ENCODE measurements at regions not wholly inside any gene's neighbourhood (a gene's known extent, or its start where the extent isn't known, plus 50 kb on each side); places are given as distances from the start of the nearest gene placed in this dataset.

- in situ Hi-C loops (cut with HindIII; ENCODE audit: low sequenced_read_pairs): no loop called here
- no peak overlapping the region for H3K4me3 ChIP-seq (ENCODE audit: low read depth, low read length)
- no peak for DNase-seq (ENCODE audit: low read depth)
- no peak for TF ChIP-seq CTCF (IDR thresholded peaks at IDR 0.05; ENCODE audit: low read depth, low read length, missing control alignments)
Observed at GRCh38 chr15:29560896-29561295, 261.4 kb downstream of the TJP1 start.

DNA sequence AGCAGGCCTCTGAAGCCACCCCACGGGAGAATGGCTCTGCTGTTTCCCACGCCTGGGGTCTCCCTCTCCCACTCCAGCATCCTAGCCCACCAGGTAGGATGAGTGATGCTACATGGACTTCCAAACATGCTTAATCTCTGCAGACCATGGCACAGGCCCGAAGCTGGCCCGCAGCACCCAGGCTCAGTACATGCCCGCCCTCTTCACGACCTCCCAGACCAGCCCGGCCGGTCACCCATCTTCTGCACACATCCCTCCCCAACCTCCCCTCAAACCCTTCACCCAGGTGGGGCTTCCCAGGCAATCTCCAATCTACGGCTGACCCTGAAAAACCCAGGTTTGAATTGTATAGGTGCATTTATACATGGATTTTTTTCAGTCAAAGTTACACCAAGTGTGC lies 264.0 kb downstream of the TJP1 start:
- no peak for TF ChIP-seq CTCF (IDR thresholded peaks at IDR 0.05; ENCODE audit: low read depth, low read length, missing control alignments)
- no peak overlapping the region for H3K4me3 ChIP-seq (ENCODE audit: low read depth, low read length)
- in situ Hi-C loops (cut with HindIII; ENCODE audit: low sequenced_read_pairs): no loop called here
- no peak for DNase-seq (ENCODE audit: low read depth)

DNA sequence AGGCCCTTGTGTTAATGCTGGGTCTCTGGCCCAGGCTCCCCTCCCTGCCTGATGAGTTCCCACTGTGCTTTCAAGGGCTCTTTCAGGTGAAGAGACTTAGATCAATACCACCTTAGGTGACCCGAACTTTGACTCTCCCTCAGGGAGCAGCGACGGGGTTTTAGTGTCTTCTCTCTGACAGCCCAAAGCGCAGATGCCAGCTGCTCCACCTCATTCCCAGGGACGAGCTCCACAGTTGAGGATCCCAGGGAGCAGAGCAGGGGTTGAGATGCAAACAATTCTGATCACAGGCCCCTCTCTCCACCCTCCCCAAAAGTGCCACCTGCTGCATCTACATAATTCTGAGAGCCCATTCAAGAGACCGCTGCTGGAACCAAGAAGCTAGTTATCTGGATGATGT lies 265.1 kb downstream of the TJP1 start:
- H3K4me3 ChIP-seq (ENCODE audit: low read depth, low read length): no peak overlapping the region
- in situ Hi-C loops (cut with HindIII; ENCODE audit: low sequenced_read_pairs): no loop called here
- TF ChIP-seq CTCF (IDR thresholded peaks at IDR 0.05; ENCODE audit: low read depth, low read length, missing control alignments): no peak
- DNase-seq (ENCODE audit: low read depth): no peak

- in situ Hi-C loops (cut with HindIII; ENCODE audit: low sequenced_read_pairs): no loop called here
- no peak for TF ChIP-seq CTCF (IDR thresholded peaks at IDR 0.05; ENCODE audit: low read depth, low read length, missing control alignments)
- H3K4me3 ChIP-seq (ENCODE audit: low read depth, low read length): no peak overlapping the region
- no peak for DNase-seq (ENCODE audit: low read depth)
Observed at GRCh38 chr15:29556380-29556779, 265.9 kb downstream of the TJP1 start.

DNA sequence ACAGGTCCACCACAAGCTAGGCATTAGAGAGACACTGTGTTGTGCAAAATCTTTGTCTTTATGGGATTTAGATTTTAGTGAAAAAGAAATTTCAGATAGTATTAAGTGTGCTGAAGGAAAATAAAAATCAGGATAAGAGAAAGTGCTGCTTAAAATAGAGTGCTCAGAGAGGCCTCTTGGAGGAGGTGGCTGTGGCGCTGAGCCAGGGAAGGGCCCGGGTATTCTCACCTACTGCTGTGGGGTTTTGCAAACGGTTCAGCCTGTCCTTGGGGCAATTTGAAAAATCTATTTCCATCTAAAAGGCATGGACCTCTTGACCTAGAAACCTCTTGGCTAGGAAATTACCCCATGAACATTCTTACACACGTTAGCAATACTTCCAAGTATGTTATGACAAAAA lies 267.7 kb downstream of the TJP1 start:
- no peak overlapping the region for H3K4me3 ChIP-seq (ENCODE audit: low read depth, low read length)
- in situ Hi-C loops (cut with HindIII; ENCODE audit: low sequenced_read_pairs): no loop called here
- TF ChIP-seq CTCF (IDR thresholded peaks at IDR 0.05; ENCODE audit: low read depth, low read length, missing control alignments): no peak
- no peak for DNase-seq (ENCODE audit: low read depth)

GRCh38 chr15:29550834-29551465 lies 271.3 kb downstream of the TJP1 start:
- in situ Hi-C loops (cut with HindIII; ENCODE audit: low sequenced_read_pairs): no loop called here

More at GRCh38 chr15:29550834-29551465, 271.3 kb downstream of the TJP1 start:
- no peak overlapping the region for H3K4me3 ChIP-seq (ENCODE audit: low read depth, low read length)
- DNase-seq (ENCODE audit: low read depth): no peak
- no peak for TF ChIP-seq CTCF (IDR thresholded peaks at IDR 0.05; ENCODE audit: low read depth, low read length, missing control alignments)
